Activated CD4-positive, CD25-positive, alpha-beta regulatory T cell treated with anti-CD3 and anti-CD28 coated beads, Interleukin-2, amount 50 U/mL, for 24 hours (primary cell): ENCODE measurements at regions not wholly inside any gene's neighbourhood (a gene's known extent, or its start where the extent isn't known, plus 50 kb on each side); places are given as distances from the start of the nearest gene placed in this dataset.
"Not testable (repeated sequence)": the region's sequence is repeated elsewhere in the genome, so short reads cannot be mapped to it uniquely, and the experiment has no call there.

Experiments used
- ATAC-seq, 2 donors: fragments of 150-1000 bp; cut with Tn5 transposase; one replicate each; pipeline ENCODE4 v1.10.0; 2021; ENCODE audit warnings: mild to moderate bottlenecking in 1 of 2, moderate library complexity in 1 of 2

- no peak for ATAC-seq
Observed at GRCh38 chr17:83159204-83160049, 80.0 kb downstream of the METRNL start.

GRCh38 chr17:83160443-83161297, 81.3 kb downstream of the METRNL start:
- ATAC-seq = no peak

- ATAC-seq = no peak
Observed at GRCh38 chr17:83161298-83162034, 82.1 kb downstream of the METRNL start.

- ATAC-seq = no peak
Observed at GRCh38 chr17:83162035-83162745, 82.8 kb downstream of the METRNL start.

GRCh38 chr17:83164490-83164889, 85.1 kb downstream of the METRNL start:
- no peak for ATAC-seq

- ATAC-seq = no peak
Observed at GRCh38 chr17:83170571-83171260, 91.3 kb downstream of the METRNL start.

GRCh38 chr17:83171661-83172060, 92.3 kb downstream of the METRNL start:
- ATAC-seq = no peak

GRCh38 chr17:83172099-83172498, 92.7 kb downstream of the METRNL start:
- not testable (repeated sequence) for ATAC-seq

GRCh38 chr17:83172646-83173045, 93.2 kb downstream of the METRNL start:
- not testable (repeated sequence) for ATAC-seq

GRCh38 chr17:83173180-83173913, 93.9 kb downstream of the METRNL start:
- ATAC-seq = not testable (repeated sequence)

GRCh38 chr17:83173914-83174361, 94.5 kb downstream of the METRNL start:
- ATAC-seq = no peak

- no peak for ATAC-seq
Observed at GRCh38 chr17:83174362-83175118, 95.1 kb downstream of the METRNL start.

- ATAC-seq = no peak
Observed at GRCh38 chr17:83175119-83175821, 95.9 kb downstream of the METRNL start.

- ATAC-seq = no peak
Observed at GRCh38 chr17:83175822-83176622, 96.6 kb downstream of the METRNL start.

- ATAC-seq = no peak
Observed at GRCh38 chr17:83176623-83177583, 97.5 kb downstream of the METRNL start.

- ATAC-seq = no peak
Observed at GRCh38 chr17:83177611-83178532, 98.5 kb downstream of the METRNL start.
